ENCODE measurements at regions not wholly inside any gene's neighbourhood (a gene's known extent, or its start where the extent isn't known, plus 50 kb on each side); places are given as distances from the start of the nearest gene placed in this dataset.

- no peak for DNase-seq
Observed at GRCh38 chr16:63577891-63578290, 1541.7 kb upstream of the CDH8 start.

- DNase-seq = no peak
Observed at GRCh38 chr16:63575041-63575440, 1538.8 kb upstream of the CDH8 start.

GRCh38 chr16:63568164-63568563 lies 1531.9 kb upstream of the CDH8 start:
- no peak for DNase-seq

- no peak for DNase-seq
Observed at GRCh38 chr16:63563819-63564505, 1527.7 kb upstream of the CDH8 start.

GRCh38 chr16:63553980-63554379 lies 1517.7 kb upstream of the CDH8 start:
- DNase-seq = no peak

GRCh38 chr16:63539276-63539675 lies 1503.0 kb upstream of the CDH8 start:
- DNase-seq = no peak

- DNase-seq = no peak
Observed at GRCh38 chr16:63530974-63531373, 1494.7 kb upstream of the CDH8 start.

- no peak for DNase-seq
Observed at GRCh38 chr16:63530208-63530607, 1494.0 kb upstream of the CDH8 start.

- DNase-seq = no peak
Observed at GRCh38 chr16:63527404-63527803, 1491.2 kb upstream of the CDH8 start.

GRCh38 chr16:63516394-63516793 lies 1480.2 kb upstream of the CDH8 start:
- no peak for DNase-seq

GRCh38 chr16:63512910-63513309 lies 1476.7 kb upstream of the CDH8 start:
- DNase-seq = no peak

- DNase-seq = no peak
Observed at GRCh38 chr16:63497408-63497807, 1461.2 kb upstream of the CDH8 start.

GRCh38 chr16:63496282-63496681 lies 1460.0 kb upstream of the CDH8 start:
- no peak for DNase-seq

GRCh38 chr16:63488955-63489354 lies 1452.7 kb upstream of the CDH8 start:
- no peak for DNase-seq

- no peak for DNase-seq
Observed at GRCh38 chr16:63481060-63481459, 1444.8 kb upstream of the CDH8 start.

GRCh38 chr16:63473725-63474124 lies 1437.5 kb upstream of the CDH8 start:
- no peak for DNase-seq

GRCh38 chr16:63467513-63467912 lies 1431.3 kb upstream of the CDH8 start:
- no peak for DNase-seq

GRCh38 chr16:63462316-63462715 lies 1426.1 kb upstream of the CDH8 start:
- no peak for DNase-seq

- no peak for DNase-seq
Observed at GRCh38 chr16:63461248-63461841, 1425.1 kb upstream of the CDH8 start.

GRCh38 chr16:63458846-63459245 lies 1422.6 kb upstream of the CDH8 start:
- DNase-seq = no peak

GRCh38 chr16:63457869-63458268 lies 1421.6 kb upstream of the CDH8 start:
- no peak for DNase-seq

- DNase-seq = no peak
Observed at GRCh38 chr16:63453261-63453660, 1417.0 kb upstream of the CDH8 start.

GRCh38 chr16:63447121-63447520 lies 1410.9 kb upstream of the CDH8 start:
- DNase-seq = no peak

- DNase-seq = no peak
Observed at GRCh38 chr16:63442246-63442645, 1406.0 kb upstream of the CDH8 start.

- no peak for DNase-seq
Observed at GRCh38 chr16:63426275-63426870, 1390.1 kb upstream of the CDH8 start.
